Uterus (tissue), 3 donors: ENCODE measurements at regions not wholly inside any gene's neighbourhood (a gene's known extent, or its start where the extent isn't known, plus 50 kb on each side); places are given as distances from the start of the nearest gene placed in this dataset.

Experiments used
- DNase-seq, 2 donors: peaks; one replicate each; pipeline ENCODE4 v3.0.0-alpha.2; 2019 to 2020
- H3K27ac ChIP-seq, 2 donors: fragments of 200-600 bp; sonication (generic); 1 replicate in 1 of 2; 2 replicates in 1 of 2; pipeline ENCODE4 v1.5.1; 2016 to 2018
- H3K27me3 ChIP-seq, 2 donors: fragments of 200-600 bp; sonication (generic); one replicate each; pipeline ENCODE4 v1.5.1; 2018 to 2019; ENCODE audit warnings: control low read depth in 1 of 2
- H3K36me3 ChIP-seq, 2 donors: fragments of 200-600 bp; sonication (generic); one replicate each; pipeline ENCODE4 v1.5.1; 2019; ENCODE audit warnings: control low read depth in 1 of 2
- H3K4me1 ChIP-seq, 2 donors: fragments of 200-600 bp; sonication (generic); one replicate each; pipeline ENCODE4 v1.5.1; 2018 to 2019; ENCODE audit warnings: control low read depth in 1 of 2
- H3K4me3 ChIP-seq, 2 donors: fragments of 200-600 bp; sonication (generic); 1 replicate in 1 of 2; 2 replicates in 1 of 2; pipeline ENCODE4 v1.5.1; 2018 to 2019; ENCODE audit warnings: mild to moderate bottlenecking in 1 of 2
- H3K9me3 ChIP-seq, 2 donors: fragments of 200-600 bp; sonication (generic); one replicate each; pipeline ENCODE4 v1.5.1; 2019; ENCODE audit warnings: control low read depth in 1 of 2
- CTCF ChIP-seq, 4 experiments: fragments of 200-600 bp in 2 of 4; fragments of 450-650 bp in 2 of 4; sonication (generic) in 2 of 4; IDR thresholded peaks; one replicate each; pipeline ENCODE4 v1.5.1; 2016 to 2019; ENCODE audit warnings: antibody characterized with exemption in 4 of 4, mild to moderate bottlenecking in 2 of 4, moderate library complexity in 1 of 4
- POLR2A ChIP-seq, 2 donors: fragments of 450-650 bp; IDR thresholded peaks; one replicate each; pipeline ENCODE4 v1.6.1; 2016; ENCODE audit warnings: antibody characterized with exemption in 2 of 2, mild to moderate bottlenecking in 1 of 2, moderate library complexity in 1 of 2
- intact Hi-C: fragments of 100-400 bp; cut with DNase I; formaldehyde crosslinking; loops from one replicate; pipeline ENCODE4 v1.15.1; 2023; ENCODE audit warnings: low total_unique reads
- donor health status: DM: yes; HTN: yes; CAD: no.

- no peaks in the 10 kb centered on the region for H3K27me3 ChIP-seq
- no peak for DNase-seq
- no peaks in the 10 kb centered on the region for H3K4me1 ChIP-seq
- intact Hi-C loops = no loop called here
- H3K4me3 ChIP-seq = no peak overlapping the region
- no peak overlapping the region for H3K27ac ChIP-seq
- no peaks in the 10 kb centered on the region for H3K36me3 ChIP-seq
- no peak for TF ChIP-seq CTCF (IDR thresholded peaks at IDR 0.05)
- no peak for TF ChIP-seq POLR2A (IDR thresholded peaks at IDR 0.05)
- H3K9me3 ChIP-seq = no peaks in the 10 kb centered on the region
These were observed 192.7 kb downstream of the SMC2 start for GRCh38 chr9:104286799-104287198.

- Histone ChIP-seq H3K27ac (no peak overlapping the region), H3K27me3 (no peaks in the 10 kb centered on the region), H3K4me1 (no peaks in the 10 kb centered on the region), H3K4me3 (no peak overlapping the region), H3K9me3 (no peaks in the 10 kb centered on the region), H3K36me3 (no peaks in the 10 kb centered on the region)
- intact Hi-C loops = no loop called here
- DNase-seq = no peak
- TF ChIP-seq POLR2A (IDR thresholded peaks at IDR 0.05) = no peak
- no peak for TF ChIP-seq CTCF (IDR thresholded peaks at IDR 0.05)
These were observed 193.3 kb downstream of the SMC2 start for GRCh38 chr9:104287253-104287878.

GRCh38 chr9:104293877-104294276 is 199.8 kb downstream of the SMC2 start:
- Histone ChIP-seq H3K9me3 (no peaks in the 10 kb centered on the region), H3K36me3 (no peaks in the 10 kb centered on the region), H3K27ac (no peak overlapping the region), H3K27me3 (no peaks in the 10 kb centered on the region), H3K4me3 (no peak overlapping the region), H3K4me1 (no peaks in the 10 kb centered on the region)
- no peak for DNase-seq
- TF ChIP-seq POLR2A (IDR thresholded peaks at IDR 0.05) (no peak), CTCF (IDR thresholded peaks at IDR 0.05) (no peak)
- intact Hi-C loops = no loop called here

- intact Hi-C loops = no loop called here
- Histone ChIP-seq H3K36me3 (no peaks in the 10 kb centered on the region), H3K9me3 (no peaks in the 10 kb centered on the region), H3K27me3 (no peaks in the 10 kb centered on the region), H3K4me3 (no peak overlapping the region), H3K4me1 (no peaks in the 10 kb centered on the region), H3K27ac (no peak overlapping the region)
- TF ChIP-seq CTCF (IDR thresholded peaks at IDR 0.05) = no peak
- TF ChIP-seq POLR2A (IDR thresholded peaks at IDR 0.05) = no peak
- DNase-seq = no peak
These were observed 203.9 kb upstream of the OR13F1 start for GRCh38 chr9:104300124-104300523.

GRCh38 chr9:104301755-104302154 is 202.3 kb upstream of the OR13F1 start:
- no peak for TF ChIP-seq CTCF (IDR thresholded peaks at IDR 0.05)
- no peak for TF ChIP-seq POLR2A (IDR thresholded peaks at IDR 0.05)
- no peaks in the 10 kb centered on the region for H3K36me3 ChIP-seq
- H3K27ac ChIP-seq = no peak overlapping the region
- H3K27me3 ChIP-seq = no peaks in the 10 kb centered on the region
- DNase-seq = no peak
- H3K9me3 ChIP-seq = no peaks in the 10 kb centered on the region
- no peak overlapping the region for H3K4me3 ChIP-seq
- intact Hi-C loops = no loop called here
- H3K4me1 ChIP-seq = no peaks in the 10 kb centered on the region
